Vagina (tissue), 2 donors: ENCODE measurements at regions not wholly inside any gene's neighbourhood (a gene's known extent, or its start where the extent isn't known, plus 50 kb on each side); places are given as distances from the start of the nearest gene placed in this dataset.
"Not testable (repeated sequence)": the region's sequence is repeated elsewhere in the genome, so short reads cannot be mapped to it uniquely, and the experiment has no call there.

Experiments used
- DNase-seq, 2 donors: peaks; one replicate each; pipeline ENCODE4 v3.0.0-alpha.2; 2017; ENCODE audit errors: extremely low spot score in 2 of 2
- H3K27ac ChIP-seq: fragments of 200-600 bp; sonication (generic); one replicate; pipeline ENCODE4 v1.5.1; 2019
- H3K27me3 ChIP-seq: fragments of 200-600 bp; sonication (generic); one replicate; pipeline ENCODE4 v1.5.1; 2019
- H3K36me3 ChIP-seq, 2 donors: fragments of 200-600 bp; sonication (generic); one replicate each; pipeline ENCODE4 v1.5.1; 2017 to 2019
- H3K4me1 ChIP-seq: fragments of 200-600 bp; sonication (generic); one replicate; pipeline ENCODE4 v1.5.1; 2019
- H3K4me3 ChIP-seq, 2 donors: fragments of 200-600 bp; sonication (generic); 1 replicate in 1 of 2; 2 replicates in 1 of 2; pipeline ENCODE4 v1.5.1; 2016 to 2019
- H3K9me3 ChIP-seq: fragments of 200-600 bp; sonication (generic); one replicate; pipeline ENCODE4 v1.5.1; 2019
- CTCF ChIP-seq, 3 experiments: fragments of 450-650 bp in 2 of 3; fragments of 200-600 bp in 1 of 3; sonication (generic) in 1 of 3; IDR thresholded peaks; one replicate each; pipeline ENCODE4 v1.5.1; 2017 to 2019; ENCODE audit warnings: antibody characterized with exemption in 3 of 3, mild to moderate bottlenecking in 2 of 3, moderate library complexity in 2 of 3
- POLR2A ChIP-seq, 2 donors: fragments of 450-650 bp; IDR thresholded peaks; one replicate each; pipeline ENCODE4 v1.6.1; 2017; ENCODE audit warnings: antibody characterized with exemption in 2 of 2, mild to moderate bottlenecking in 2 of 2, moderate library complexity in 2 of 2
- POLR2AphosphoS5 ChIP-seq, 2 donors: sonication (generic); formaldehyde crosslinking; IDR thresholded peaks; one replicate each; pipeline ENCODE4 v1.9.0; 2017; ENCODE audit warnings: antibody characterized with exemption in 2 of 2, mild to moderate bottlenecking in 2 of 2, low read depth in 1 of 2; ENCODE audit not compliant: insufficient read depth in 1 of 2
- intact Hi-C: fragments of 100-400 bp; cut with DNase I; formaldehyde crosslinking; loops from one replicate; pipeline ENCODE4 v1.15.1; 2023

- no peak for TF ChIP-seq POLR2AphosphoS5 (IDR thresholded peaks at IDR 0.05; ENCODE audit: insufficient read depth in 1 of 2, low read depth in 1 of 2)
- TF ChIP-seq CTCF (IDR thresholded peaks at IDR 0.05): no peak
- TF ChIP-seq POLR2A (IDR thresholded peaks at IDR 0.05): no peak
Observed at GRCh38 chr9:95691435-95691834, 174.7 kb upstream of the PTCH1 start.

GRCh38 chr9:95689669-95690068 lies 172.9 kb upstream of the PTCH1 start:
- Histone ChIP-seq H3K9me3 (no peaks in the 10 kb centered on the region), H3K4me1 (no peaks in the 10 kb centered on the region), H3K27me3 (no peaks in the 10 kb centered on the region), H3K4me3 (no peak overlapping the region), H3K27ac (no peak overlapping the region), H3K36me3 (no peaks in the 10 kb centered on the region)
- no peak for TF ChIP-seq POLR2AphosphoS5 (IDR thresholded peaks at IDR 0.05; ENCODE audit: insufficient read depth in 1 of 2, low read depth in 1 of 2)
- TF ChIP-seq POLR2A (IDR thresholded peaks at IDR 0.05): no peak
- no peak for TF ChIP-seq CTCF (IDR thresholded peaks at IDR 0.05)
- DNase-seq: no peak
- intact Hi-C loops: no loop called here

More at GRCh38 chr9:95691435-95691834, 174.7 kb upstream of the PTCH1 start:
- intact Hi-C loops: no loop called here
- DNase-seq: no peak
- H3K4me1 ChIP-seq: no peaks in the 10 kb centered on the region
- no peaks in the 10 kb centered on the region for H3K27me3 ChIP-seq
- no peaks in the 10 kb centered on the region for H3K36me3 ChIP-seq
- H3K4me3 ChIP-seq: no peak overlapping the region
- H3K9me3 ChIP-seq: no peaks in the 10 kb centered on the region
- H3K27ac ChIP-seq: no peak overlapping the region

- TF ChIP-seq POLR2AphosphoS5 (IDR thresholded peaks at IDR 0.05; ENCODE audit: insufficient read depth in 1 of 2, low read depth in 1 of 2): no peak
- no peak for TF ChIP-seq POLR2A (IDR thresholded peaks at IDR 0.05)
- TF ChIP-seq CTCF (IDR thresholded peaks at IDR 0.05): no peak
- intact Hi-C loops: no loop called here
- DNase-seq: no peak
Observed at GRCh38 chr9:95684516-95684915, 167.7 kb upstream of the PTCH1 start.

GRCh38 chr9:95680306-95680705 lies 163.5 kb upstream of the PTCH1 start:
- H3K36me3 ChIP-seq: not testable (repeated sequence)

More at GRCh38 chr9:95684516-95684915, 167.7 kb upstream of the PTCH1 start:
- Histone ChIP-seq H3K9me3 (no peaks in the 10 kb centered on the region), H3K27ac (no peak overlapping the region), H3K36me3 (no peaks in the 10 kb centered on the region), H3K4me1 (no peaks in the 10 kb centered on the region), H3K27me3 (no peaks in the 10 kb centered on the region), H3K4me3 (no peak overlapping the region)

GRCh38 chr9:95679874-95680273 lies 163.1 kb upstream of the PTCH1 start:
- Histone ChIP-seq H3K27me3 (no peaks in the 10 kb centered on the region), H3K27ac (no peak overlapping the region), H3K4me3 (no peak overlapping the region), H3K36me3 (no peaks in the 10 kb centered on the region), H3K4me1 (no peaks in the 10 kb centered on the region), H3K9me3 (no peaks in the 10 kb centered on the region)
- intact Hi-C loops: no loop called here
- TF ChIP-seq CTCF (IDR thresholded peaks at IDR 0.05) (no peak), POLR2AphosphoS5 (IDR thresholded peaks at IDR 0.05; ENCODE audit: insufficient read depth in 1 of 2, low read depth in 1 of 2) (no peak), POLR2A (IDR thresholded peaks at IDR 0.05) (no peak)
- DNase-seq: no peak

More at GRCh38 chr9:95680306-95680705, 163.5 kb upstream of the PTCH1 start:
- DNase-seq, H3K27me3 ChIP-seq, H3K4me3 ChIP-seq, H3K27ac ChIP-seq, intact Hi-C loops, H3K4me1 ChIP-seq, H3K9me3 ChIP-seq: not testable (repeated sequence)

- no peaks in the 10 kb centered on the region for H3K36me3 ChIP-seq
- no peaks in the 10 kb centered on the region for H3K9me3 ChIP-seq
- H3K27ac ChIP-seq: no peak overlapping the region
- DNase-seq: no peak
- intact Hi-C loops: no loop called here
- no peak overlapping the region for H3K4me3 ChIP-seq
- H3K4me1 ChIP-seq: no peaks in the 10 kb centered on the region
- H3K27me3 ChIP-seq: no peaks in the 10 kb centered on the region
- no peak for TF ChIP-seq POLR2AphosphoS5 (IDR thresholded peaks at IDR 0.05; ENCODE audit: insufficient read depth in 1 of 2, low read depth in 1 of 2)
- no peak for TF ChIP-seq CTCF (IDR thresholded peaks at IDR 0.05)
- TF ChIP-seq POLR2A (IDR thresholded peaks at IDR 0.05): no peak
Observed at GRCh38 chr9:95678759-95679158, 162.0 kb upstream of the PTCH1 start.
